ENCODE measurements at regions not wholly inside any gene's neighbourhood (a gene's known extent, or its start where the extent isn't known, plus 50 kb on each side); places are given as distances from the start of the nearest gene placed in this dataset.
"Not testable (repeated sequence)": the region's sequence is repeated elsewhere in the genome, so short reads cannot be mapped to it uniquely, and the experiment has no call there.

- intact Hi-C loops (cut with micrococcal nuclease), result no loop called here
These were observed 122.2 kb upstream of the ERCC4 start for GRCh38 chr16:13797718-13798117.

DNA sequence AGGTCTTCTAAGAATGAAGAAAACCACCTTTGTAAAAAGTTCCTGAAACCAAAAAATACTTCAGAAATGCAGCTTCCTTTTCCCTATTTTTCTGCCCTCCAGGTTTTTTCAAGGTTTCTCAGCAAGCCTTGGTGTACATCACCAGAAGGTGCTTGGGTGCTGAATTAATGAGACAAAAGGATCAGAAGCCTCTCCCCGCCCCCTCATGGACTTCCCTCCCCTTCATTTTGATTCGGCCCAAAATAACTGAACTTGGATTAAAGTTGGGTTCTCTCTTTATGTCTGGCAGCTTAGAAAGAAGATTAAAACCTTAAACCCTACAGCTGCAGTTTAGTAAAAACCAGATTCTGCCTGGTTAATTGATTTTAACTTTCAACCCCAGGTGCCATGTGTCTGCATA is 121.7 kb upstream of the ERCC4 start:
- intact Hi-C loops (cut with micrococcal nuclease), result no loop called here

DNA sequence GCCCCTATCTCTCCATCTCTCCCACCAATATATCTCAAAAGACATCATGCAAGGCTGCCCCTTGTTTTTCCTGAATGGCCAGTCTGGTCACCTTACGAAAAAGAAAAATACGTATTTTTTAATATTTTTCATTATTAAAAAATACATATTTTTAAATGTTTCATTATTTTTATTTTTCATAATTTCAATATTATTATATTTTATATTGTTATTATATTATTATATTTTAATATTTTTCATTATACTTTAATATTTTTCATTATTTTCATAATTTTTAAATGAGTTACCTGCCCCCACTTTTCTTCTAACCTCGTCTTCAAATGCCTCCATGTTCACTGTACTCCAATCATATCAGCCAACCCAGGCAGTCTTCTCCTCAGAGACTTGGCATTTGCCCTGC is 116.0 kb upstream of the ERCC4 start:
- intact Hi-C loops (cut with micrococcal nuclease), result no loop called here

GRCh38 chr16:13805951-13806350 is 114.0 kb upstream of the ERCC4 start:
- intact Hi-C loops (cut with micrococcal nuclease), result no loop called here

- intact Hi-C loops (cut with micrococcal nuclease), result no loop called here
These were observed 113.3 kb upstream of the ERCC4 start for GRCh38 chr16:13806671-13807070.

GRCh38 chr16:13808102-13808501 is 111.9 kb upstream of the ERCC4 start:
- intact Hi-C loops (cut with micrococcal nuclease), result no loop called here

GRCh38 chr16:13809765-13810164 is 110.2 kb upstream of the ERCC4 start:
- intact Hi-C loops (cut with micrococcal nuclease), result no loop called here

DNA sequence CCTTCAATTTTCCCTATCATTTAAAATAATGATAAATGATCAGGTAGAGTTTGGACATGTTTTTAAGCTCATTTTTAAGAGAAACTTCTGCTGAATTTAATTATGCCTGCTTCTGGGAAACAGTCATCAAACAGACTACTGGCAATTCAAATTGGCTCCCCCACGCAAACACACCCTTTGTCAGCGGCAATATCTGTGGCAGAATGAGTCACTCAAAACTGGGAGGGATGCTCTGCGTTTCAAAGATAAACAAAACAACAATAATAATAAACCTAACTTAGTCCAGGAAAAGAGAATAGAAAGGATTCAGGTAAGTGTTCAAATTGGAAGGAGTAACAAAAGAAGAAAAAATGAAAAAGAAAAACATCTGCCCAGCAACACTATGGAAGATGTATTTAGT is 108.1 kb upstream of the ERCC4 start:
- intact Hi-C loops (cut with micrococcal nuclease), result no loop called here

- intact Hi-C loops (cut with micrococcal nuclease), result no loop called here
These were observed 103.3 kb upstream of the ERCC4 start for GRCh38 chr16:13816701-13817100.

- intact Hi-C loops (cut with micrococcal nuclease), result no loop called here
These were observed 96.5 kb upstream of the ERCC4 start for GRCh38 chr16:13823501-13823900.

DNA sequence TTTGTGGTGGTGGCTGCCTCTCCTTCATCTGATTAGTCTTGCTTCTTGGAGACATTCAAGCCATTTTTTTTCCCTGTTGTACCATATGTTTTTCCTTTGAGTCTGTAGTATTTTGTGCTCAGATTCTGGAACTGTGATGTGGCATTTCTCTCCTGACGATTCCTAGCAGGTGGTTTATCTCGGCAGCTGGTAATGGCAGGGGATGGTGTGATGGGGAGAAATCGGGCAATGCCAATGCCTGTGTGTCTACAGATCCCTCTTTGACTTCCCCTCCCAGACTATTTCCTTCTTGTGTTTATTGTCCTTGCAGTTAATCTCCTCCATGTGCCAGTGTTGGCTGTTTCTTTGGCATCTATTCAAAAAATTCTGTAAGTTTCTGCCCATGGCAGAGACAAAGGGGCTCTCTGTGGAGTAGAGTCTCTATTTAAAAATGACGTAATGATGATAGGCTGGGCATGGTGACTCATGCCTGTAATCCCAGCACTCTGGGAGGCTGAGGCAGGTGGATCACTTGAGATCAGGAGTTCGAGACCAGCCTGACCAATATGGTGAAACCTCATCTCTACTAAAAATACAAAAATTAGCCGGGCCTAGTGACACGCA is 90.2 kb upstream of the ERCC4 start:
- intact Hi-C loops (cut with micrococcal nuclease), result no loop called here

DNA sequence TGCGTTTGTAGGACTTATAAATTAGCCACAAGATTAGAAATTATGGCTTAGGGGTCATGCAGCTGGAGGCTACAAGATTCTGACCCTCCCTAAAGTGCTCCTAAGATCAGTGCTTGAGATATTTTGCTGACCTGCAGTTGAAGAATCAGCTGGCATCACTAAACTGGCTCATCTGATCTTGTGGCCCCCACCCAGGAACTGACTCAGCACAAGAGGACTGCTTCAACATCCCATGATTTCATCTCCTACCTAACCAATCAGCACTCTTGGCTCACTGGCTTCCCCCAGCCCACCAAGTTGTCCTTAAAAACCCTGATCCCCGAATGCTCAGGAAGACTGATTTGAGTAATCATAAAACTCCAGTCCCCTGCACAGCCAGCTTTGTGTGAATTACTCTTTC is 86.4 kb upstream of the ERCC4 start:
- intact Hi-C loops (cut with micrococcal nuclease), result no loop called here

DNA sequence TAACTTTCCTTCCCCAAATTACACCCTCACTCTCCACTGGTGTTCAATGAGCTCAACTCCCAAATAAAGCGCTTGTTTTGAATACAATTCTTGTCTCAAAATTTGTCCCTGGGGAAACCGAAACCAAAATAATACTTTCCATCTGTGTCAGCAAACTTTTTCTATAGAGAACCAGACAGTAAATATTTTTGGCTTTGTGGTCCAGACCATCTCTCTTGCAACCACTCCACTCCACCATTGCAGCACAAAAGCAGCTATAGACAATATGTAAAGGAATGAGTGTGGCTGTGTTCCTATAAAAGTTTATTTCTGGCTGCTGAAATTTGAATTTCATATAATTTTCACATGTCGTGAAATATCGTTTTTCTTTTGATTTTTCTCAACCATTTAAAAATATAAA is 84.6 kb upstream of the ERCC4 start:
- intact Hi-C loops (cut with micrococcal nuclease), result no loop called here

GRCh38 chr16:13835935-13836730 is 83.8 kb upstream of the ERCC4 start:
- intact Hi-C loops (cut with micrococcal nuclease), result no loop called here

DNA sequence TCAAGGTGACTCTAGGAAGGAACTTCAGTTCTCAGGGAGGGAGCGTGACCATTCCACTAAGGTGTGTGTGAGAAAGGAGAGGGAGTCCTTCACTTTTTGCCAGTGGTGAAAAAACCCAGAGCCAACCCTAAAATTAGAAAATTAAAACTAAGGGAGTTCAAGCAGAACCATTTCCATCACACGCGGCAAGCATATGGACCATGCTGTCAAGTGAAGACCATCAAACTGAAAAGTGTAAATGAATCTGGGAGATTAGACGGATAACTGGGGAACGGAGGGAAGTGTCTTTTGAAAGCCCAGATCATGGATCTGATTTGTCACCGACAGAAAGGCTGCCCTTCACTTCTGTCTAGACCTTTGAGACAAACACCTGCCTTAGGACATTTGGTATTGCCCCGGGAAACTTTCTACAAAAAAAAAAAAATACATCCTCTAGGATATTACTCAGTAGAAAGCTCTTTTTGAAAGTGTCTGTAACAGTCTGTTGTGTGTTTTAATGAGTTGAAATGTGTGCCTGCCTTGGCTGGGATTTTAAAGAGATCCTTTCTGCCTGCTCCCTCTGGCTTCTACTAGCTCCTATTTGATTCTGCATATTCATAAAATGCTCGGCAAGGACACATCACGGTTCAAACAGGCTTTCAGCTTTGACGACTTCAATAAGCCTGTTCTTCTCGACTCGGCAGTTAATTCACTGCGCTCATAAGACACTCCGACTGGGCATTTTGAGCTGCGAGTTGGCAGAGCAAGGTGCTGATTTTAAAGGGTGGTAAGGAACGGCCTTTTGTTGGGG is 81.4 kb upstream of the ERCC4 start:
- intact Hi-C loops (cut with micrococcal nuclease), result no loop called here

- intact Hi-C loops (cut with micrococcal nuclease), result no loop called here
These were observed 80.4 kb upstream of the ERCC4 start for GRCh38 chr16:13839577-13839976.

DNA sequence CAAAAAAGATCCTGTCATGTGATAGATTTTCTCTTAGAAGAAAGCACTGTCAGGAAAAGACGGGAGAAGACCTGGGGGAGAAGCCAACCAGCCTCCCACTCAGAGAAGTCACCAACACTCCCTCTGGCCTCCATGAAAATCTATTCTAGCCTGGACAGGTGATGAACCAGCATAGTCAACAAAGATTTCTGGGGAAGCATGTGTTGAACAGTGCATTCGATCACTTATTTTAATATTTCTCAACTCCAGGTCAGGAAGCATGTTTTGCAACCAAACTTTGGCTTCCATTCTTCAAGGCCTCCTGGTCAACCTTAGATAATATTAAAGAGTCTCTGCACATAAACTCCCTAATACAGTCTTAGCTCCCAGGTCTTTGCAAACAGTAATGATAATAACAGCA is 74.7 kb upstream of the ERCC4 start:
- intact Hi-C loops (cut with micrococcal nuclease), result no loop called here

- intact Hi-C loops (cut with micrococcal nuclease), result no loop called here
These were observed 71.2 kb upstream of the ERCC4 start for GRCh38 chr16:13848795-13849194.

GRCh38 chr16:13850173-13850572 is 69.8 kb upstream of the ERCC4 start:
- intact Hi-C loops (cut with micrococcal nuclease), result not testable (repeated sequence)

DNA sequence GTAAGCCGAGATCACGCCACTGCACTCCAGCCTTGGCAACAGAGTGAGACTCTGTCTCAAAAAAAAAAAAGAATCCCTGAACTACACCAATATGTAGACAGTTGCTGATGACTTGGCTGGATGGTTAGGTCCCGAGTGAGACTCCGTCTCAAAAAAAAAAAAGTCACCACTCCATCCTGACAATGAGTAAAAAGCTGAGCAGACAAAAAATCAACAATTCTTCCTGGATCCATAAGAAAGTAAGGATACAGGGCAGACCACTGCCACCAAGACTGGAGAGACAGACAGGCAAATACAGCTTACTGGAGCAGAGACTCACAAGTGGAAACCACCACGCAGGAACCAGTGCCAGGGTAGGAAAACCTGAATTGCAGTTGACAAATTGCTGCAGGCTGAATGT is 67.1 kb upstream of the ERCC4 start:
- intact Hi-C loops (cut with micrococcal nuclease), result no loop called here

- intact Hi-C loops (cut with micrococcal nuclease), result no loop called here
These were observed 63.6 kb upstream of the ERCC4 start for GRCh38 chr16:13856398-13856797.

- intact Hi-C loops (cut with micrococcal nuclease), result no loop called here
These were observed 63.0 kb upstream of the ERCC4 start for GRCh38 chr16:13856811-13857511.

Data from T-helper 2 cell treated with Interferon-gamma antibody and Interleukin-4, amounts not matched to agents 100 ng/mL and 5 ng/mL, for 36 hours (primary cell).